Retinal pigment epithelial cell (primary cell): ENCODE measurements at regions not wholly inside any gene's neighbourhood (a gene's known extent, or its start where the extent isn't known, plus 50 kb on each side); places are given as distances from the start of the nearest gene placed in this dataset.

Source experiments
- DNase-seq: peaks from one replicate; pipeline ENCODE4 v3.0.0-alpha.2; 2010; ENCODE audit warnings: low read depth
- H3K4me3 ChIP-seq: 2 replicates; pipeline ENCODE4 v1.5.1; 2011; ENCODE audit warnings: mild to moderate bottlenecking, low read length, control low read depth, moderate library complexity
- TF ChIP-seq, protein P1 (sequence below): conservative IDR thresholded peaks from 2 replicates; pipeline ENCODE4 v1.5.1; 2011; ENCODE audit warnings: low read depth, low read length, control low read depth, inconsistent platforms

DNA sequence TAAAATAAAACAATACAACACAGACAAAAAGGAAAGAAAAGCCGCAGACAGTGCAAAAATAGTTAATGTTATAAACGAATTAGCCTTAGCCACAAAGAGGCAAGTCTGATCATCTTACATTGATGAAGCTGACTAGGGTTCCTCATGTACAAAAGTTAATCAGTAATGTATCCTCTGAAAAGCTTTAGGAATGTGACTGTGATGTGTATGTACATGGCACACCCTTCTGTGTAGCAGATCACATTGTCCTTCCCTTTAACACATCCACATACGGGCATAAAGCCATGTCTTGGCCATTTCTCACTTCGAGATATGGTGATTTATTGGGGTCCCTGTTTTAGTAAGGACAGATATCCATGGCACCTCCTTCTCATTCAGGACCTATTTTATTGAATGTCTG, 1327.5 kb upstream of the CDH8 start:
- no peak for DNase-seq
- TF ChIP-seq, protein P1, sequence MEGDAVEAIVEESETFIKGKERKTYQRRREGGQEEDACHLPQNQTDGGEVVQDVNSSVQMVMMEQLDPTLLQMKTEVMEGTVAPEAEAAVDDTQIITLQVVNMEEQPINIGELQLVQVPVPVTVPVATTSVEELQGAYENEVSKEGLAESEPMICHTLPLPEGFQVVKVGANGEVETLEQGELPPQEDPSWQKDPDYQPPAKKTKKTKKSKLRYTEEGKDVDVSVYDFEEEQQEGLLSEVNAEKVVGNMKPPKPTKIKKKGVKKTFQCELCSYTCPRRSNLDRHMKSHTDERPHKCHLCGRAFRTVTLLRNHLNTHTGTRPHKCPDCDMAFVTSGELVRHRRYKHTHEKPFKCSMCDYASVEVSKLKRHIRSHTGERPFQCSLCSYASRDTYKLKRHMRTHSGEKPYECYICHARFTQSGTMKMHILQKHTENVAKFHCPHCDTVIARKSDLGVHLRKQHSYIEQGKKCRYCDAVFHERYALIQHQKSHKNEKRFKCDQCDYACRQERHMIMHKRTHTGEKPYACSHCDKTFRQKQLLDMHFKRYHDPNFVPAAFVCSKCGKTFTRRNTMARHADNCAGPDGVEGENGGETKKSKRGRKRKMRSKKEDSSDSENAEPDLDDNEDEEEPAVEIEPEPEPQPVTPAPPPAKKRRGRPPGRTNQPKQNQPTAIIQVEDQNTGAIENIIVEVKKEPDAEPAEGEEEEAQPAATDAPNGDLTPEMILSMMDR, result no peak
- H3K4me3 ChIP-seq, result no peak overlapping the region

GRCh38 chr16:63361032-63361624, 1324.9 kb upstream of the CDH8 start:
- H3K4me3 ChIP-seq, result no peak overlapping the region
- DNase-seq, result peak; percentile 24
- TF ChIP-seq, protein P1, result peak; percentile 96

GRCh38 chr16:63349961-63350360, 1313.7 kb upstream of the CDH8 start:
- no peak for DNase-seq
- no peak overlapping the region for H3K4me3 ChIP-seq
- TF ChIP-seq, protein P1, result no peak

- TF ChIP-seq, protein P1, result no peak
- no peak overlapping the region for H3K4me3 ChIP-seq
- DNase-seq, result no peak
Measured at GRCh38 chr16:63346000-63346399, 1309.8 kb upstream of the CDH8 start.

DNA sequence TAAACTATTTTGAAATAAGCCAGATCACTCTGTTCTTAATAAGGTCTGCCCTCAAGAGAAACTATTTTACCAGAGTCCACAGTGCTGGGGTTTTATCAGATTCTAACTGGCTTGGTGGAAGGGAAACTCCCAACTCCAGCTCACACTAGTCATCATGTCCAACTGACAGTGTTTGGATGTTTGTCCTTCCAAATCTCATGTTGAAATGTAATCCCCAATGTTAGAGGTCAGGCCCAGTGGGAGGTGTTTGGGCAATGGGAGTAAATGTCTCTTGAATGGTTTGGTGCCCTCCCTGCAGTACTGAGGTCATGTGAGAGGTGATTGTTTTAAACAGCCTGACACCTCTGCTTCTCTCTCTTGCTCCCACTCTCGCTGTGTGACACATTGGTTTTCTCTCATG, 1301.0 kb upstream of the CDH8 start:
- no peak overlapping the region for H3K4me3 ChIP-seq
- DNase-seq, result no peak
- TF ChIP-seq, protein P1, result no peak

GRCh38 chr16:63331111-63331510, 1294.9 kb upstream of the CDH8 start:
- TF ChIP-seq, protein P1, result no peak
- no peak for DNase-seq
- H3K4me3 ChIP-seq, result no peak overlapping the region

- no peak for DNase-seq
- TF ChIP-seq, protein P1, result no peak
- no peak overlapping the region for H3K4me3 ChIP-seq
Measured at GRCh38 chr16:63326736-63327339, 1290.6 kb upstream of the CDH8 start.
